Sigmoid colon (tissue), 4 donors: ENCODE measurements at regions not wholly inside any gene's neighbourhood (a gene's known extent, or its start where the extent isn't known, plus 50 kb on each side); places are given as distances from the start of the nearest gene placed in this dataset.

Experiments used
- EP300 ChIP-seq, 4 donors: sonication (generic); formaldehyde crosslinking; IDR thresholded peaks; one replicate each; pipeline ENCODE4 v1.6.1; 2017; ENCODE audit warnings: antibody characterized with exemption in 4 of 4
- POLR2A ChIP-seq, 2 donors: fragments of 450-650 bp; IDR thresholded peaks; one replicate each; pipeline ENCODE4 v1.6.1; 2016; ENCODE audit warnings: antibody characterized with exemption in 2 of 2, mild to moderate bottlenecking in 2 of 2, moderate library complexity in 2 of 2
- POLR2AphosphoS5 ChIP-seq, 4 donors: sonication (generic); formaldehyde crosslinking; IDR thresholded peaks; one replicate each; pipeline ENCODE4 v1.6.1; 2017; ENCODE audit warnings: antibody characterized with exemption in 4 of 4
- TF ChIP-seq, protein P1 (sequence below), 4 experiments: fragments of 450-650 bp in 3 of 4; fragments of 200-600 bp in 1 of 4; IDR thresholded peaks; one replicate each; pipeline ENCODE4 v1.5.1; 2016 to 2019; ENCODE audit warnings: antibody characterized with exemption in 4 of 4, mild to moderate bottlenecking in 3 of 4, moderate library complexity in 2 of 4

GRCh38 chr16:48850097-48850770 lies 240.3 kb upstream of the N4BP1 start:
- TF ChIP-seq, protein P1, sequence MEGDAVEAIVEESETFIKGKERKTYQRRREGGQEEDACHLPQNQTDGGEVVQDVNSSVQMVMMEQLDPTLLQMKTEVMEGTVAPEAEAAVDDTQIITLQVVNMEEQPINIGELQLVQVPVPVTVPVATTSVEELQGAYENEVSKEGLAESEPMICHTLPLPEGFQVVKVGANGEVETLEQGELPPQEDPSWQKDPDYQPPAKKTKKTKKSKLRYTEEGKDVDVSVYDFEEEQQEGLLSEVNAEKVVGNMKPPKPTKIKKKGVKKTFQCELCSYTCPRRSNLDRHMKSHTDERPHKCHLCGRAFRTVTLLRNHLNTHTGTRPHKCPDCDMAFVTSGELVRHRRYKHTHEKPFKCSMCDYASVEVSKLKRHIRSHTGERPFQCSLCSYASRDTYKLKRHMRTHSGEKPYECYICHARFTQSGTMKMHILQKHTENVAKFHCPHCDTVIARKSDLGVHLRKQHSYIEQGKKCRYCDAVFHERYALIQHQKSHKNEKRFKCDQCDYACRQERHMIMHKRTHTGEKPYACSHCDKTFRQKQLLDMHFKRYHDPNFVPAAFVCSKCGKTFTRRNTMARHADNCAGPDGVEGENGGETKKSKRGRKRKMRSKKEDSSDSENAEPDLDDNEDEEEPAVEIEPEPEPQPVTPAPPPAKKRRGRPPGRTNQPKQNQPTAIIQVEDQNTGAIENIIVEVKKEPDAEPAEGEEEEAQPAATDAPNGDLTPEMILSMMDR (IDR thresholded peaks at IDR 0.05) = no peak
- no peak for TF ChIP-seq POLR2A (IDR thresholded peaks at IDR 0.05)
- TF ChIP-seq POLR2AphosphoS5 (IDR thresholded peaks at IDR 0.05) = no peak
- no peak for TF ChIP-seq EP300 (IDR thresholded peaks at IDR 0.05)
